Loucy (cell line): ENCODE measurements at regions not wholly inside any gene's neighbourhood (a gene's known extent, or its start where the extent isn't known, plus 50 kb on each side); places are given as distances from the start of the nearest gene placed in this dataset.

Experiments
- H2AFZ ChIP-seq: fragments of 200-600 bp; sonication (generic); 2 replicates; pipeline ENCODE4 v1.6.0; 2016; ENCODE audit warnings: antibody characterized with exemption, mild to moderate bottlenecking, low read length, moderate library complexity
- H3F3A ChIP-seq: fragments of 200-600 bp; 2 replicates; pipeline ENCODE4 v1.6.0; 2016; ENCODE audit warnings: antibody characterized with exemption, low read depth, mild to moderate bottlenecking
- H3K27me3 ChIP-seq: fragments of 200-600 bp; sonication (generic); 2 replicates; pipeline ENCODE4 v1.6.1; 2014; ENCODE audit warnings: low read length, mild to moderate bottlenecking; ENCODE audit not compliant: insufficient read depth, poor library complexity, severe bottlenecking
- H3K36me3 ChIP-seq: fragments of 200-600 bp; sonication (generic); 2 replicates; pipeline ENCODE4 v1.6.1; 2016; ENCODE audit warnings: low read length; ENCODE audit not compliant: insufficient read depth
- H3K4me1 ChIP-seq: fragments of 200-600 bp; sonication (generic); 2 replicates; pipeline ENCODE4 v1.5.1; 2014; ENCODE audit warnings: low read length, mild to moderate bottlenecking; ENCODE audit not compliant: insufficient read depth, poor library complexity, severe bottlenecking
- H3K4me2 ChIP-seq: fragments of 200-600 bp; sonication (generic); 2 replicates; pipeline ENCODE4 v1.6.0; 2014; ENCODE audit warnings: antibody characterized with exemption, low read length, low read depth, mild to moderate bottlenecking; ENCODE audit not compliant: poor library complexity, severe bottlenecking
- H3K4me3 ChIP-seq: fragments of 200-600 bp; sonication (generic); 2 replicates; pipeline ENCODE4 v1.5.1; 2014; ENCODE audit warnings: low read length, mild to moderate bottlenecking, mixed read lengths; ENCODE audit not compliant: poor library complexity, severe bottlenecking
- H3K79me2 ChIP-seq: fragments of 200-600 bp; sonication (generic); 2 replicates; pipeline ENCODE4 v1.6.1; 2014; ENCODE audit warnings: low read length; ENCODE audit not compliant: insufficient read depth
- H3K9ac ChIP-seq: fragments of 200-600 bp; sonication (generic); 2 replicates; pipeline ENCODE4 v1.6.0; 2014; ENCODE audit warnings: mild to moderate bottlenecking, low read depth, low read length, moderate library complexity; ENCODE audit not compliant: poor library complexity, severe bottlenecking
- H3K9me2 ChIP-seq: fragments of 200-600 bp; sonication (generic); replicated peaks from 2 replicates; pipeline ENCODE4 v1.6.1; 2016; ENCODE audit warnings: low read depth, low read length, mixed read lengths
- H3K9me3 ChIP-seq: fragments of 200-600 bp; sonication (generic); 2 replicates; pipeline ENCODE4 v1.6.1; 2014; ENCODE audit warnings: mild to moderate bottlenecking, antibody characterized with exemption, low read length, low read depth; ENCODE audit not compliant: insufficient read depth
- H4K20me1 ChIP-seq: fragments of 200-600 bp; sonication (generic); 2 replicates; pipeline ENCODE4 v1.6.0; 2014; ENCODE audit warnings: antibody characterized with exemption, low read length, mild to moderate bottlenecking; ENCODE audit not compliant: insufficient read depth, poor library complexity, severe bottlenecking
- EZH2phosphoT487 ChIP-seq: fragments of 200-600 bp; IDR thresholded peaks from 2 replicates; pipeline ENCODE4 v1.6.1; 2018; ENCODE audit warnings: antibody characterized with exemption, mild to moderate bottlenecking, moderate library complexity, borderline replicate concordance
- TF ChIP-seq, protein P1 (sequence below): fragments of 200-600 bp; sonication (generic); conservative IDR thresholded peaks from 2 replicates; pipeline ENCODE4 v1.5.1; 2014; ENCODE audit warnings: mild to moderate bottlenecking, antibody characterized with exemption, low read length

GRCh38 chr14:76657846-76658245 is 103.4 kb upstream of the VASH1 start:
- H3K4me3 ChIP-seq = no peak overlapping the region
- H3K79me2 ChIP-seq = no peaks in the 10 kb centered on the region
- no peaks in the 10 kb centered on the region for H4K20me1 ChIP-seq
- no peaks in the 10 kb centered on the region for H3K27me3 ChIP-seq
- no peaks in the 10 kb centered on the region for H3K4me1 ChIP-seq
- no peak overlapping the region for H3K4me2 ChIP-seq
- no peaks in the 10 kb centered on the region for H3K36me3 ChIP-seq
- no peaks in the 10 kb centered on the region for H3F3A ChIP-seq
- no peaks in the 10 kb centered on the region; the same call in 1 of the 2 replicates for H3K9me3 ChIP-seq
- TF ChIP-seq, protein P1, sequence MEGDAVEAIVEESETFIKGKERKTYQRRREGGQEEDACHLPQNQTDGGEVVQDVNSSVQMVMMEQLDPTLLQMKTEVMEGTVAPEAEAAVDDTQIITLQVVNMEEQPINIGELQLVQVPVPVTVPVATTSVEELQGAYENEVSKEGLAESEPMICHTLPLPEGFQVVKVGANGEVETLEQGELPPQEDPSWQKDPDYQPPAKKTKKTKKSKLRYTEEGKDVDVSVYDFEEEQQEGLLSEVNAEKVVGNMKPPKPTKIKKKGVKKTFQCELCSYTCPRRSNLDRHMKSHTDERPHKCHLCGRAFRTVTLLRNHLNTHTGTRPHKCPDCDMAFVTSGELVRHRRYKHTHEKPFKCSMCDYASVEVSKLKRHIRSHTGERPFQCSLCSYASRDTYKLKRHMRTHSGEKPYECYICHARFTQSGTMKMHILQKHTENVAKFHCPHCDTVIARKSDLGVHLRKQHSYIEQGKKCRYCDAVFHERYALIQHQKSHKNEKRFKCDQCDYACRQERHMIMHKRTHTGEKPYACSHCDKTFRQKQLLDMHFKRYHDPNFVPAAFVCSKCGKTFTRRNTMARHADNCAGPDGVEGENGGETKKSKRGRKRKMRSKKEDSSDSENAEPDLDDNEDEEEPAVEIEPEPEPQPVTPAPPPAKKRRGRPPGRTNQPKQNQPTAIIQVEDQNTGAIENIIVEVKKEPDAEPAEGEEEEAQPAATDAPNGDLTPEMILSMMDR = no peak
- no peak for TF ChIP-seq EZH2phosphoT487
- no peak overlapping the region for H2AFZ ChIP-seq
- no peak overlapping the region for H3K9ac ChIP-seq
- no peaks in the 10 kb centered on the region for H3K9me2 ChIP-seq

GRCh38 chr14:76662580-76662979 is 98.7 kb upstream of the VASH1 start:
- no peaks in the 10 kb centered on the region for H3F3A ChIP-seq
- no peaks in the 10 kb centered on the region for H3K27me3 ChIP-seq
- no peak overlapping the region for H3K4me3 ChIP-seq
- no peaks in the 10 kb centered on the region for H3K9me2 ChIP-seq
- H3K4me2 ChIP-seq = no peak overlapping the region
- H3K9me3 ChIP-seq = no peaks in the 10 kb centered on the region; the same call in 1 of the 2 replicates
- H3K36me3 ChIP-seq = no peaks in the 10 kb centered on the region
- no peak overlapping the region for H2AFZ ChIP-seq
- no peaks in the 10 kb centered on the region for H3K79me2 ChIP-seq
- no peaks in the 10 kb centered on the region for H4K20me1 ChIP-seq
- no peak overlapping the region for H3K9ac ChIP-seq
- no peaks in the 10 kb centered on the region for H3K4me1 ChIP-seq
- TF ChIP-seq EZH2phosphoT487 = no peak
- TF ChIP-seq, protein P1 = no peak

DNA sequence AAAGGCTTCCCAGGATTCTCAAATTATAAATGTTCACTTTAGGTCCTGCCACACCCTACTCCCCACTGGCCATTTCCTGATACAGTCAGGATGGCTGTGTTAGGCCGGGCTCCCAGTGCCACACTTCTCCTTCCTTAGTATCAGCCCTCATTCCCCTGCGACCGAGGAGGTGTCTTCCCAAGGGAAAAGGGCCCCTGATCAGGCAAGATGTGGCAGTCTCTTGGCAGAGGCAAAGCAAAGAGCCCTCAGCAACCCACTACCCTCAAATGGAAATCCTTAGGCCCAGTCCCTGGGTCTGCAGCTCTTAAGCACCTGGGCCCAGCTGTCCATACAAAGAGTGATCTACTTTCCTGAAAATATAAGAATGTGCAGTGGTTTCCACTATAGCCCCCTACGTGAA is 96.5 kb upstream of the VASH1 start:
- H3K36me3 ChIP-seq = no peaks in the 10 kb centered on the region
- H3K4me3 ChIP-seq = no peak overlapping the region
- H4K20me1 ChIP-seq = no peaks in the 10 kb centered on the region
- TF ChIP-seq, protein P1 = no peak
- TF ChIP-seq EZH2phosphoT487 = no peak
- no peaks in the 10 kb centered on the region for H3K27me3 ChIP-seq
- no peak overlapping the region for H2AFZ ChIP-seq
- no peaks in the 10 kb centered on the region for H3K9me2 ChIP-seq
- no peaks in the 10 kb centered on the region for H3K9me3 ChIP-seq
- no peak overlapping the region for H3K4me2 ChIP-seq
- no peaks in the 10 kb centered on the region for H3K79me2 ChIP-seq
- no peaks in the 10 kb centered on the region for H3F3A ChIP-seq
- no peak overlapping the region for H3K9ac ChIP-seq
- no peaks in the 10 kb centered on the region for H3K4me1 ChIP-seq
